DOHH2 (cell line): ENCODE measurements at regions not wholly inside any gene's neighbourhood (a gene's known extent, or its start where the extent isn't known, plus 50 kb on each side); places are given as distances from the start of the nearest gene placed in this dataset.
"Not testable (repeated sequence)": the region's sequence is repeated elsewhere in the genome, so short reads cannot be mapped to it uniquely, and the experiment has no call there.

Source experiments
- H3F3A ChIP-seq: fragments of 200-600 bp; sonication (generic), shearing (Covaris generic); 2 replicates; pipeline ENCODE4 v1.6.0; 2016; ENCODE audit warnings: antibody characterized with exemption, mild to moderate bottlenecking; ENCODE audit not compliant: control insufficient read depth, insufficient read depth
- H3K27ac ChIP-seq: fragments of 200-600 bp; sonication (generic); 2 replicates; pipeline ENCODE4 v1.5.1; 2014; ENCODE audit warnings: low read depth, mild to moderate bottlenecking, low read length, moderate library complexity
- H3K27me3 ChIP-seq: fragments of 200-600 bp; sonication (generic); 2 replicates; pipeline ENCODE4 v1.6.1; 2014; ENCODE audit warnings: mild to moderate bottlenecking, low read length, mixed read lengths; ENCODE audit not compliant: control insufficient read depth
- H3K36me3 ChIP-seq: fragments of 200-600 bp; sonication (generic); 2 replicates; pipeline ENCODE4 v1.6.1; 2014; ENCODE audit warnings: mild to moderate bottlenecking, low read length, moderate library complexity, mixed read lengths; ENCODE audit not compliant: control insufficient read depth
- H3K4me1 ChIP-seq: fragments of 200-600 bp; sonication (generic); 2 replicates; pipeline ENCODE4 v1.6.1; 2014; ENCODE audit warnings: mild to moderate bottlenecking, low read length, mixed read lengths; ENCODE audit not compliant: control insufficient read depth
- H3K4me2 ChIP-seq: fragments of 200-600 bp; sonication (generic); 2 replicates; pipeline ENCODE4 v1.6.0; 2014; ENCODE audit warnings: mild to moderate bottlenecking, low read length, moderate library complexity
- H3K4me3 ChIP-seq: fragments of 200-600 bp; sonication (generic); 2 replicates; pipeline ENCODE4 v1.5.1; 2014; ENCODE audit warnings: mild to moderate bottlenecking, low read length, mixed read lengths
- H3K79me2 ChIP-seq: fragments of 200-600 bp; sonication (generic); 2 replicates; pipeline ENCODE4 v1.6.1; 2014; ENCODE audit warnings: mild to moderate bottlenecking, low read length, mixed read lengths; ENCODE audit not compliant: control insufficient read depth
- H3K9me2 ChIP-seq: fragments of 200-600 bp; sonication (generic); replicated peaks from 2 replicates; pipeline ENCODE4 v1.6.1; 2014; ENCODE audit warnings: mild to moderate bottlenecking, low read length, mixed read lengths; ENCODE audit not compliant: control insufficient read depth
- H3K9me3 ChIP-seq: fragments of 200-600 bp; sonication (generic); 2 replicates; pipeline ENCODE4 v1.6.1; 2014; ENCODE audit warnings: antibody characterized with exemption, low read length, mixed read lengths; ENCODE audit not compliant: control insufficient read depth, insufficient read depth
- H4K20me1 ChIP-seq: fragments of 200-600 bp; sonication (generic); 2 replicates; pipeline ENCODE4 v1.6.0; 2014; ENCODE audit warnings: low read depth, mild to moderate bottlenecking, antibody characterized with exemption, low read length, moderate library complexity; ENCODE audit not compliant: control insufficient read depth, insufficient read depth
- EZH2phosphoT487 ChIP-seq: fragments of 200-600 bp; sonication (generic); IDR thresholded peaks from 2 replicates; pipeline ENCODE4 v1.6.1; 2017; ENCODE audit warnings: borderline replicate concordance, mild to moderate bottlenecking, antibody characterized with exemption, low read length, moderate library complexity, mixed read lengths
- TF ChIP-seq, protein P1 (sequence below): fragments of 200-600 bp; sonication (generic); IDR thresholded peaks from one replicate; pipeline ENCODE4 v1.5.1; 2014; ENCODE audit warnings: antibody characterized with exemption, mild to moderate bottlenecking, low read depth, low read length; ENCODE audit not compliant: poor library complexity, severe bottlenecking

DNA sequence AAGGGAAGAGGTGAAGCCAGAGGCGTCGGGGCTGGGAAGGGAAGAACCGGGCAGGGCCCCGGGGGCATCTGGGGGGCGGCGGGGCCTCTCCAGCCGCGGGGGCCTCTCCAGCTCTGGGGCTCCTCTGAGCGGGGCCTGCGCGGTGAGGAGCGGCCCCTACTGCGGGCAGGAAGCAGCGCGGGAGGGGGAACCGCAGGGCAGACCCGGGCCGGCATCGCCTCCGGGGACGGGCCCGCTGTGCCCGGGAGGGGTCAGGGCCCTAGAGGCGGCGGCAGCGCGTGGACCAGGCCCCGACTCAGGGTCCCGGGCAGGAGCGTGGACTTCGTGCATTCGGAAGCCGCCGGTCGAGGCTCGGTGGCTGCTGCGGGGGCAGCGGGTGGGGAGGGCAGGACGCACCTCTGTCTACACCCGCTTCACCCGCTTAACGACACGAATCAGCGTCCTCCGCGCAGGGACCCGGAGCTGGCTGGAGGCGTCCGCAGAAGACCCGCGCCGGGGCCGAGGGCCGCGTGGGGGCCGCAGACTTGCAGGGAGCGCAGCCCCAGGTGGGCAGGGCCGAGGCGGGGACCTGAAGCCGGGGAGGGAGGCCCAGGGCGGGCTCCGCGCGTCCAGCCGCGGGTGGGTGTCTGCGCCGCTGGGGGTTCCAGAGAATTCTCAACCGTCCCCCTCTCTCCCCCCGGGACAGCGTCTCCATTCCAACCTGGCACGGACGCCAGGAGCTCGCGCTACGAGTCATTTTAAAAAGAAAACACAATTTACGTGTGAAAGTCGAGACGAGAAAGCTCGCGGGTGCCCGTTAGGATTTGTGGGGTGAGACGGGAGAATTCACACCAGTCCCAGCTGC is 345.0 kb downstream of the ADGRD1 start:
- H3K79me2 ChIP-seq, H4K20me1 ChIP-seq, H3K4me2 ChIP-seq, H3F3A ChIP-seq, H3K4me3 ChIP-seq, H3K4me1 ChIP-seq, H3K9me2 ChIP-seq, H3K27ac ChIP-seq, H3K27me3 ChIP-seq, H3K36me3 ChIP-seq, H3K9me3 ChIP-seq: not testable (repeated sequence)

DNA sequence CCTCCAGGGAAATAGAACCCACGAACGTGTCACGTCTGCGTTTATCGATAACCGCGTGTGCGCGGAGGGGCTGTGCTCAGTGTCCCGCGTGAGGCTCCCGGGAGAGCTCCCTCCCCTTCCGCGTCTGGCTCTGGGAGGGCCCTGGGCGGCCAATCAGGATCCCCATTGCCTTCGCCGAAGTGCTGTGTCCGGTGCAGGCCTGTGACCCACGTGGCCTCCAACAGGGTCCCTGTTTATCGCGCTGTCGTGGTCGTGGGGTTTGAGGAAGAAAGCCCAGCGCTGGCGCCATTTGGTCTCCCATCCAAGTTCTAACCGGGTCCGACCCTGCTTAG is 345.6 kb downstream of the ADGRD1 start:
- not testable (repeated sequence) for H3K27ac ChIP-seq, H3K4me1 ChIP-seq, H3K27me3 ChIP-seq, H3K4me2 ChIP-seq, H3K9me2 ChIP-seq, H3K9me3 ChIP-seq, H4K20me1 ChIP-seq, H3K4me3 ChIP-seq, H3K36me3 ChIP-seq, H3F3A ChIP-seq, H3K79me2 ChIP-seq

DNA sequence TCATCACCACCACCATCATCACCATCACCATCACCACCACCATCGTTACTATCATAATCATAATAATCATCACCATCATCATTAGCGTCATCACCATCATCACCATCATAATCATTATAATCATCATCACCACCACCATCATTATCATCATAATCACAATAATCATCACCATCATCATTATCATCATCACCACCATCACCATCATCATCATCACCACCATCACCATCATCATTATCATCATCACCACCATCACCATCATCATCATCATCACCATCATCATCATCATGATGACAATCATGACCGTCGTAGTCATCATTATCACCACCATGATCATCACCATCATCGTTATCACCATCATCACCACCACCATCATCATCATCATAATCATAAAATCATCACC is 349.9 kb downstream of the ADGRD1 start:
- H3K9me3 ChIP-seq, result not testable (repeated sequence)

DNA sequence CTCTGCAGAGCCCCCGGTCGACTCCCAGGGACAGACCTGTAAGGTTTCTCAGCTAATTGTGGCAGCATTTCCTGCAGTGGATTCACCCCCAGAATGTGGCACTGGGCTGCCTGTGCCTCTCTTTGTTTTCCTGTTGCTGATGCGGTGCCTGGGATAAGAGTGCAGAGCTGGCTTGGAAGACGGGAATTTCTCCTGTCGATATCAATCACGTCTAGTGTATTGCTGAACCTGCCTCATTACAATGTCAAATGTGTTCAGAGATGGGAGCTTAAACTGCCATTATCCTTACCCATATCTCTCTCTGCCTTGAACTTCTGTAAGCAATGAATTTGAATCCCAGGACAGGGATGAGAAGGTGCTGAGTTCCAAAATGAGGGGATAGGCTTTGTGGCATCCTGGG is 350.9 kb downstream of the ADGRD1 start:
- H3K27me3 ChIP-seq, H3K36me3 ChIP-seq, H3F3A ChIP-seq, H4K20me1 ChIP-seq, H3K4me3 ChIP-seq, H3K4me1 ChIP-seq, H3K27ac ChIP-seq, H3K9me2 ChIP-seq, H3K9me3 ChIP-seq, H3K4me2 ChIP-seq, H3K79me2 ChIP-seq: not testable (repeated sequence)

More for the DNA sequence above, 349.9 kb downstream of the ADGRD1 start:
- H3K36me3 ChIP-seq, H3K4me2 ChIP-seq, H3K27me3 ChIP-seq, H3K9me2 ChIP-seq, H3K4me1 ChIP-seq, H3F3A ChIP-seq, H3K27ac ChIP-seq, H3K4me3 ChIP-seq, H4K20me1 ChIP-seq, H3K79me2 ChIP-seq: not testable (repeated sequence)

DNA sequence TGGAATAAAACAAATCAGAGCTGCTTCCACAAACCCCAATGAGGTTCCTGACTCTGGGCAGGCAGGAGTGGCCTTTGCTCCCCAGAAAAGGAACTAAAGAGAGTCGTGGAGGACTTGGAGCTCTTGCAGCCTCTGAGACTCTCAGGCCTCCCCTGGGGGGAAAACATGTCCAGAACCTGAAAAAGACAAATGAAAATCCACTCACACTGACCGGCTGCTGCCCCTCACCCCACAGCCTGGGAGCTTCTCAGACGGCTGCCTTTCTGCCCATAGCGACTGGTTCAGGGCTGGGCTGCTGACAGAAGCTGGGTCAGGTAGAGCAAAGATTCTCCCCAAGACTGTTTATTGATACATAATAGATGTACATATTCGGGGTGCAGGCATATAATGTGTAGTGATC is 356.0 kb downstream of the ADGRD1 start:
- no peaks in the 10 kb centered on the region for H3K27me3 ChIP-seq
- no peaks in the 10 kb centered on the region for H3K9me2 ChIP-seq

DNA sequence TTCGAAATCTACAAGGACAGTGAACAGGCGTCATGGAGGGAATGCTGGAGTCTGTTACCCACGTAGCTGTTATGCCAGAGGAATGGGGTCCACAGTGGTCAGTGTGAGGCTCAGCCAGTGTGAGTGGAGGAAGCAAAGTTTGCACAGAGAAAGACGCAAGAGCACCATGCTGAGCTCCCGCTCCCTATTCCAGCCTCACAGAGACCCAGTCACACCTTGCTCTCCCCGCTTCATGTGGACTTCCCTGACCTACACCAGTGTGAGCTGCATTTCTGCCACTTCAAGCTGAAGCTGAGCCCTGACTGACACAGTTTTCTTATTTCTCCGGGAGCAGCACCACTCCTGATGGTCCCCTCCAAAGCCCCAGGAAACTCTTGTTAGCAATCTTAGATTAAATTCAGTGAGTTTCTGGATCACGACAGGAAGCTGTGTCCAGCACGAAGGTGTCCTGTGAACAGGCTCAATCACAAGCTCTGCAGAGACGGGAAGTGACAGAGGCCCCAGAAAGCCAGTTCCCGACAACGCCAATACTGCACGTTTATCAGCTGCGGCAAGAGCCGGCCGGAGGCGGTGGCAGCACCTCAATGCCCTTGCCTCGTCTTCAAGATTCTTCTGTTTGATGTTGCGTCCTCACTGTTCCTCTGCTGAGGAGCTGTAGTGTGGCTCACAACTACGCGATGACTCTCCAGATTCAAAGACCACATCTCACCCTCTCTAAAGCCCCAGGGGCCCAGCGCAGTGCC is 356.7 kb downstream of the ADGRD1 start:
- not testable (repeated sequence) for H3K4me2 ChIP-seq, H3K36me3 ChIP-seq, H4K20me1 ChIP-seq, H3K27ac ChIP-seq, H3K9me2 ChIP-seq, H3F3A ChIP-seq, H3K9me3 ChIP-seq, H3K27me3 ChIP-seq, H3K4me3 ChIP-seq, H3K79me2 ChIP-seq, H3K4me1 ChIP-seq

More for the DNA sequence above, 356.0 kb downstream of the ADGRD1 start:
- TF ChIP-seq, protein P1, sequence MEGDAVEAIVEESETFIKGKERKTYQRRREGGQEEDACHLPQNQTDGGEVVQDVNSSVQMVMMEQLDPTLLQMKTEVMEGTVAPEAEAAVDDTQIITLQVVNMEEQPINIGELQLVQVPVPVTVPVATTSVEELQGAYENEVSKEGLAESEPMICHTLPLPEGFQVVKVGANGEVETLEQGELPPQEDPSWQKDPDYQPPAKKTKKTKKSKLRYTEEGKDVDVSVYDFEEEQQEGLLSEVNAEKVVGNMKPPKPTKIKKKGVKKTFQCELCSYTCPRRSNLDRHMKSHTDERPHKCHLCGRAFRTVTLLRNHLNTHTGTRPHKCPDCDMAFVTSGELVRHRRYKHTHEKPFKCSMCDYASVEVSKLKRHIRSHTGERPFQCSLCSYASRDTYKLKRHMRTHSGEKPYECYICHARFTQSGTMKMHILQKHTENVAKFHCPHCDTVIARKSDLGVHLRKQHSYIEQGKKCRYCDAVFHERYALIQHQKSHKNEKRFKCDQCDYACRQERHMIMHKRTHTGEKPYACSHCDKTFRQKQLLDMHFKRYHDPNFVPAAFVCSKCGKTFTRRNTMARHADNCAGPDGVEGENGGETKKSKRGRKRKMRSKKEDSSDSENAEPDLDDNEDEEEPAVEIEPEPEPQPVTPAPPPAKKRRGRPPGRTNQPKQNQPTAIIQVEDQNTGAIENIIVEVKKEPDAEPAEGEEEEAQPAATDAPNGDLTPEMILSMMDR, result no peak
- TF ChIP-seq EZH2phosphoT487, result no peak
- Histone ChIP-seq H3K4me1 (no peaks in the 10 kb centered on the region), H3K4me3 (no peak overlapping the region), H3F3A (no peaks in the 10 kb centered on the region), H3K27ac (no peak overlapping the region), H3K36me3 (no peaks in the 10 kb centered on the region), H3K9me3 (no peaks in the 10 kb centered on the region), H3K79me2 (no peaks in the 10 kb centered on the region), H3K4me2 (no peak overlapping the region), H4K20me1 (no peaks in the 10 kb centered on the region)

DNA sequence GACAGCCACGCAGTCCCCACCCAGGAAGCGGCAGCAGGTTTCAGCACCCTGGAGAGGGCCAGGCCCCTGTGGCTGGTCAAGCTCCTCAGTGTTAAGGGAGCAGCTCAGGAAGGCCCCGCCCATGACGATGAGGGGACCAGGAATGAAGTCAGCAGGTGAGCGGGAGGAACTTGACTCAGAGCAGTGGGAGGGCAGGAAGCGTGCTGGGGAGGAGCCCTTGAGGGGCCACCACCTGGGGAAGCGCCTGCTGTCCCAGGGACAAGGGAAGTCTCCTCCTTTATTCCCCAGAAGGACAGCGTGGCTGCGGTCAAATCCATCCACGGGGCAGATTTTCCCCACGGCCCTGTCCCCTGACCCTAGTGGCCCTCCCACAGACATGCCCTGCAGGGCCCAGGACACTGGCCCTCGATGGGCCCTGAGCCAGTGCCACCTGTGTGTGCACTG is 357.6 kb downstream of the ADGRD1 start:
- not testable (repeated sequence) for H3K79me2 ChIP-seq, H3F3A ChIP-seq, H3K4me2 ChIP-seq, H3K27ac ChIP-seq, H4K20me1 ChIP-seq, H3K4me1 ChIP-seq, H3K36me3 ChIP-seq, H3K9me2 ChIP-seq, H3K4me3 ChIP-seq, H3K9me3 ChIP-seq, H3K27me3 ChIP-seq
